ENCODE measurements at regions not wholly inside any gene's neighbourhood (a gene's known extent, or its start where the extent isn't known, plus 50 kb on each side); places are given as distances from the start of the nearest gene placed in this dataset.
"Not testable (repeated sequence)": the region's sequence is repeated elsewhere in the genome, so short reads cannot be mapped to it uniquely, and the experiment has no call there.

GRCh38 chr11:122405547-122406341, 249.8 kb upstream of the UBASH3B start:
- Histone ChIP-seq H3K27ac (no peak overlapping the region), H3K36me3 (no peaks in the 10 kb centered on the region), H3K9me3 (no peaks in the 10 kb centered on the region), H3K4me1 (no peaks in the 10 kb centered on the region), H3K27me3 (no peaks in the 10 kb centered on the region), H3K4me2 (no peak overlapping the region), H3K4me3 (no peak overlapping the region), H3K9ac (no peak overlapping the region), H4K20me1 (no peaks in the 10 kb centered on the region)
- TF ChIP-seq Cebpa-rat (IDR thresholded peaks at IDR 0.05) = no peak

GRCh38 chr11:122404571-122404970, 251.0 kb upstream of the UBASH3B start:
- Histone ChIP-seq H3K9me3 (no peaks in the 10 kb centered on the region), H3K4me3 (no peak overlapping the region), H3K4me2 (no peak overlapping the region), H4K20me1 (no peaks in the 10 kb centered on the region), H3K27ac (no peak overlapping the region), H3K27me3 (no peaks in the 10 kb centered on the region), H3K4me1 (no peaks in the 10 kb centered on the region), H3K36me3 (no peaks in the 10 kb centered on the region), H3K9ac (no peak overlapping the region)
- TF ChIP-seq Cebpa-rat (IDR thresholded peaks at IDR 0.05) = no peak

- not testable (repeated sequence) for H3K4me2 ChIP-seq, H3K9me3 ChIP-seq, H3K27ac ChIP-seq, H3K36me3 ChIP-seq, H3K27me3 ChIP-seq, H4K20me1 ChIP-seq, H3K4me3 ChIP-seq, H3K9ac ChIP-seq, H3K4me1 ChIP-seq
These were observed 253.9 kb upstream of the UBASH3B start for GRCh38 chr11:122401581-122401980.

- Histone ChIP-seq H3K4me2 (no peak overlapping the region), H3K4me3 (no peak overlapping the region), H3K27me3 (no peaks in the 10 kb centered on the region), H3K27ac (no peak overlapping the region), H3K4me1 (no peaks in the 10 kb centered on the region), H3K9me3 (no peaks in the 10 kb centered on the region), H4K20me1 (no peaks in the 10 kb centered on the region), H3K9ac (no peak overlapping the region), H3K36me3 (no peaks in the 10 kb centered on the region)
- no peak for TF ChIP-seq Cebpa-rat (IDR thresholded peaks at IDR 0.05)
These were observed 256.1 kb upstream of the UBASH3B start for GRCh38 chr11:122399375-122399774.

- TF ChIP-seq Cebpa-rat (IDR thresholded peaks at IDR 0.05) = no peak
- no peaks in the 10 kb centered on the region for H3K36me3 ChIP-seq
- H3K9me3 ChIP-seq = no peaks in the 10 kb centered on the region
- H3K27me3 ChIP-seq = no peaks in the 10 kb centered on the region
- H4K20me1 ChIP-seq = no peaks in the 10 kb centered on the region
- H3K27ac ChIP-seq = no peak overlapping the region
- no peak overlapping the region for H3K9ac ChIP-seq
- no peaks in the 10 kb centered on the region for H3K4me1 ChIP-seq
- no peak overlapping the region for H3K4me3 ChIP-seq
- H3K4me2 ChIP-seq = no peak overlapping the region
These were observed 256.7 kb upstream of the UBASH3B start for GRCh38 chr11:122398851-122399250.

- no peak overlapping the region for H3K4me2 ChIP-seq
- no peaks in the 10 kb centered on the region for H3K9me3 ChIP-seq
- no peaks in the 10 kb centered on the region for H3K36me3 ChIP-seq
- no peak overlapping the region for H3K4me3 ChIP-seq
- H3K9ac ChIP-seq = no peak overlapping the region
- no peaks in the 10 kb centered on the region for H4K20me1 ChIP-seq
- no peak for TF ChIP-seq Cebpa-rat (IDR thresholded peaks at IDR 0.05)
- no peaks in the 10 kb centered on the region for H3K4me1 ChIP-seq
- no peak overlapping the region for H3K27ac ChIP-seq
- no peaks in the 10 kb centered on the region for H3K27me3 ChIP-seq
These were observed 257.4 kb upstream of the UBASH3B start for GRCh38 chr11:122398167-122398566.

- Histone ChIP-seq H3K36me3 (no peaks in the 10 kb centered on the region), H3K4me3 (no peak overlapping the region)
These were observed 260.2 kb upstream of the UBASH3B start for GRCh38 chr11:122395282-122395681.

GRCh38 chr11:122394313-122394712, 261.2 kb upstream of the UBASH3B start:
- no peaks in the 10 kb centered on the region for H4K20me1 ChIP-seq
- H3K4me1 ChIP-seq = no peaks in the 10 kb centered on the region
- no peak for TF ChIP-seq Cebpa-rat (IDR thresholded peaks at IDR 0.05)
- no peak overlapping the region for H3K4me3 ChIP-seq
- no peaks in the 10 kb centered on the region for H3K36me3 ChIP-seq
- no peak overlapping the region for H3K27ac ChIP-seq
- no peak overlapping the region for H3K4me2 ChIP-seq
- no peaks in the 10 kb centered on the region for H3K9me3 ChIP-seq
- no peaks in the 10 kb centered on the region for H3K27me3 ChIP-seq
- no peak overlapping the region for H3K9ac ChIP-seq

More at GRCh38 chr11:122395282-122395681, 260.2 kb upstream of the UBASH3B start:
- H3K4me2 ChIP-seq = no peak overlapping the region
- H3K27me3 ChIP-seq = no peaks in the 10 kb centered on the region
- no peaks in the 10 kb centered on the region for H3K4me1 ChIP-seq
- H3K9me3 ChIP-seq = no peaks in the 10 kb centered on the region
- TF ChIP-seq Cebpa-rat (IDR thresholded peaks at IDR 0.05) = no peak
- H3K27ac ChIP-seq = no peak overlapping the region
- no peak overlapping the region for H3K9ac ChIP-seq
- H4K20me1 ChIP-seq = no peaks in the 10 kb centered on the region

GRCh38 chr11:122393209-122393860, 262.2 kb upstream of the UBASH3B start:
- H4K20me1 ChIP-seq = no peaks in the 10 kb centered on the region
- no peak overlapping the region for H3K4me2 ChIP-seq
- H3K4me3 ChIP-seq = no peak overlapping the region

GRCh38 chr11:122392508-122392907, 263.0 kb upstream of the UBASH3B start:
- Histone ChIP-seq H3K4me2 (no peak overlapping the region), H3K9ac (no peak overlapping the region), H3K27ac (no peak overlapping the region), H3K4me1 (no peaks in the 10 kb centered on the region), H3K27me3 (no peaks in the 10 kb centered on the region), H3K4me3 (no peak overlapping the region), H3K36me3 (no peaks in the 10 kb centered on the region), H3K9me3 (no peaks in the 10 kb centered on the region), H4K20me1 (no peaks in the 10 kb centered on the region)
- no peak for TF ChIP-seq Cebpa-rat (IDR thresholded peaks at IDR 0.05)

More at GRCh38 chr11:122393209-122393860, 262.2 kb upstream of the UBASH3B start:
- no peak for TF ChIP-seq Cebpa-rat (IDR thresholded peaks at IDR 0.05)
- Histone ChIP-seq H3K9ac (no peak overlapping the region), H3K36me3 (no peaks in the 10 kb centered on the region), H3K27ac (no peak overlapping the region), H3K9me3 (no peaks in the 10 kb centered on the region), H3K27me3 (no peaks in the 10 kb centered on the region), H3K4me1 (no peaks in the 10 kb centered on the region)
